GM12878 (cell line): ENCODE measurements at regions not wholly inside any gene's neighbourhood (a gene's known extent, or its start where the extent isn't known, plus 50 kb on each side); places are given as distances from the start of the nearest gene placed in this dataset.

Experiments
- ATAC-seq: fragments of 200-7000 bp; cut with Tn5 transposase; 3 replicates; pipeline ENCODE4 v1.9.1; 2020; ENCODE audit warnings: mild to moderate bottlenecking, moderate library complexity
- BruUV-seq: library from RNA; stranded (reverse); fragments of 400-500 nt; replicated peaks from 2 replicates; lab custom pipeline; 2021; lab: Mats Ljungman, UMichigan
- CTCF ChIA-PET: fragments of 300-600 bp; sonication (Branson Sonifier 250); formaldehyde crosslinking; extraction: SDS; loops from one replicate; lab custom pipeline; 2021; ENCODE audit warnings: inconsistent platforms; lab: Yijun Ruan, JAX
- POLR2A ChIA-PET: fragments of 350-600 bp; formaldehyde crosslinking; extraction: SDS; loops from one replicate; lab custom pipeline; 2021; ENCODE audit warnings: inconsistent platforms; lab: Charles Lee
- RAD21 ChIA-PET: fragments of 300-600 bp; sonication (Branson Sonifier 250); formaldehyde crosslinking; loops from one replicate; lab custom pipeline; 2023; ENCODE audit warnings: antibody characterized with exemption; ENCODE audit not compliant: unreplicated experiment; lab: Charles Lee
- SMC1A ChIA-PET: fragments of 300-600 bp; sonication (Branson Sonifier 250); formaldehyde crosslinking; loops from one replicate; lab custom pipeline; 2023; ENCODE audit not compliant: unreplicated experiment, uncharacterized antibody; lab: Charles Lee
- DNase-seq: peaks from one replicate; pipeline ENCODE4 v3.0.0-alpha.2; 2011; ENCODE audit warnings: low read depth, low spot score
- FAIRE-seq: peaks from 3 replicates; lab custom pipeline; 2011; peaks lifted over from hg19 to GRCh38; lab: Jason Lieb, UNC
- H2AFZ ChIP-seq: 2 replicates; pipeline ENCODE4 v1.6.0; 2011; ENCODE audit warnings: low read depth, low read length, control low read depth; ENCODE audit not compliant: control insufficient read depth
- H3K27ac ChIP-seq: 2 replicates; pipeline ENCODE4 v1.5.1; 2011; ENCODE audit warnings: control low read depth; ENCODE audit not compliant: control insufficient read depth, insufficient read depth
- H3K27me3 ChIP-seq, 2 experiments: replicated peaks in 1 of 2; 2 replicates each; pipeline versions ENCODE4 v1.6.0 to v1.6.1; 2011; ENCODE audit warnings: low read length in 1 of 2; ENCODE audit not compliant: control insufficient read depth in 2 of 2, insufficient read depth in 2 of 2
- H3K36me3 ChIP-seq, 2 experiments: 2 replicates each; pipeline ENCODE4 v1.5.1; 2011; ENCODE audit warnings: low read length in 1 of 2; ENCODE audit not compliant: control insufficient read depth in 2 of 2, insufficient read depth in 2 of 2
- H3K4me1 ChIP-seq: 2 replicates; pipeline ENCODE4 v1.6.1; 2011; ENCODE audit warnings: mild to moderate bottlenecking, low read length, moderate library complexity, mixed read lengths; ENCODE audit not compliant: control insufficient read depth, insufficient read depth
- H3K4me2 ChIP-seq: 2 replicates; pipeline ENCODE4 v1.6.0; 2011; ENCODE audit warnings: control low read depth; ENCODE audit not compliant: control insufficient read depth, insufficient read depth
- H3K4me3 ChIP-seq: fragments of 200-600 bp; sonication (generic); 2 replicates; pipeline ENCODE4 v1.5.1; 2016
- H3K79me2 ChIP-seq: 2 replicates; pipeline ENCODE4 v1.6.0; 2011; ENCODE audit warnings: low read length; ENCODE audit not compliant: control insufficient read depth, insufficient read depth
- H3K9ac ChIP-seq: 2 replicates; pipeline ENCODE4 v1.8.0; 2011; ENCODE audit warnings: low read length, control low read depth, mixed read lengths; ENCODE audit not compliant: control insufficient read depth, insufficient read depth
- H3K9me3 ChIP-seq: replicated peaks from 3 replicates; pipeline ENCODE4 v1.5.1; 2011; ENCODE audit warnings: mild to moderate bottlenecking, low read length; ENCODE audit not compliant: control insufficient read depth, insufficient read depth
- H4K20me1 ChIP-seq: 2 replicates; pipeline ENCODE4 v1.6.0; 2011; ENCODE audit not compliant: control insufficient read depth, insufficient read depth
- BRCA1 ChIP-seq: IDR thresholded peaks from 2 replicates; pipeline ENCODE4 v1.6.1; 2011; ENCODE audit warnings: low read depth, low read length, improper control_type of control experiment
- DPF2 ChIP-seq: fragments of 450-650 bp; IDR thresholded peaks from 2 replicates; pipeline ENCODE4 v1.6.1; 2017; ENCODE audit warnings: mild to moderate bottlenecking
- EP300 ChIP-seq, 2 experiments: fragments of 150-350 bp in 1 of 2; IDR thresholded peaks; 2 replicates each; pipeline ENCODE4 v1.6.1; 2011 to 2012; ENCODE audit warnings: low read depth in 2 of 2, low read length in 2 of 2, borderline replicate concordance in 1 of 2, improper control_type of control experiment in 1 of 2, inconsistent platforms in 1 of 2; ENCODE audit not compliant: control insufficient read depth in 1 of 2
- FOXK2 ChIP-seq: fragments of 450-650 bp; IDR thresholded peaks from 2 replicates; pipeline ENCODE4 v1.6.1; 2017; ENCODE audit warnings: mild to moderate bottlenecking, moderate library complexity
- MEF2B ChIP-seq: fragments of 450-650 bp; IDR thresholded peaks from 2 replicates; pipeline ENCODE4 v1.6.1; 2018; ENCODE audit warnings: mild to moderate bottlenecking, moderate library complexity; ENCODE audit not compliant: partially characterized antibody, poor library complexity, severe bottlenecking
- MXI1 ChIP-seq: fragments of 150-350 bp; IDR thresholded peaks from 2 replicates; pipeline ENCODE4 v1.6.1; 2011; ENCODE audit warnings: low read depth, mild to moderate bottlenecking, inconsistent platforms, low read length, improper control_type of control experiment
- MYC ChIP-seq: IDR thresholded peaks from 2 replicates; pipeline ENCODE4 v1.6.1; 2011; ENCODE audit warnings: mild to moderate bottlenecking, low read length, moderate library complexity, inconsistent platforms; ENCODE audit not compliant: insufficient read depth, insufficient replicate concordance, insufficient read length, severe bottlenecking
- NFXL1 ChIP-seq: fragments of 450-650 bp; IDR thresholded peaks from 2 replicates; pipeline ENCODE4 v1.6.1; 2017; ENCODE audit warnings: antibody characterized with exemption, mild to moderate bottlenecking, borderline replicate concordance
- PAX8 ChIP-seq: fragments of 450-650 bp; IDR thresholded peaks from 2 replicates; pipeline ENCODE4 v1.6.1; 2017; ENCODE audit warnings: mild to moderate bottlenecking, moderate library complexity
- RUNX3 ChIP-seq: IDR thresholded peaks from 2 replicates; pipeline ENCODE4 v1.6.1; 2012; ENCODE audit warnings: low read length, inconsistent platforms
- SIN3A ChIP-seq: IDR thresholded peaks from 2 replicates; pipeline ENCODE4 v1.6.1; 2012; ENCODE audit warnings: low read depth, low read length, improper control_type of control experiment
- SIX5 ChIP-seq: IDR thresholded peaks from 2 replicates; pipeline ENCODE4 v1.6.1; 2011; ENCODE audit warnings: mild to moderate bottlenecking, low read depth, low read length, moderate library complexity; ENCODE audit not compliant: severe bottlenecking
- TARDBP ChIP-seq: IDR thresholded peaks from 2 replicates; pipeline ENCODE4 v1.6.1; 2016; ENCODE audit warnings: borderline replicate concordance
- WRNIP1 ChIP-seq: IDR thresholded peaks from 2 replicates; pipeline ENCODE4 v1.6.1; 2011; ENCODE audit warnings: low read depth, low read length, improper control_type of control experiment, borderline replicate concordance
- WGBS: methylation state at CpG from one replicate; pipeline ENCODE4 v1.1.6; 2016; ENCODE audit warnings: low lambda C conversion rate; ENCODE audit not compliant: insufficient replicate concordance, insufficient coverage; ENCODE audit errors: missing lambda C conversion rate; 5-methylcytosine and 5-hydroxymethylcytosine counted together
- in situ Hi-C: fragments of 300-500 bp; cut with MboI; formaldehyde crosslinking; loops from 9 replicates; pipeline ENCODE4 v1.14.3; 2018; ENCODE audit warnings: mixed read lengths
- intact Hi-C: fragments of 100-400 bp; cut with micrococcal nuclease; formaldehyde crosslinking; loops from one replicate; pipeline ENCODE4 v1.14.2; 2022; ENCODE audit not compliant: unreplicated experiment
- TF ChIP-seq, protein P1 (sequence below): IDR thresholded peaks from 2 replicates; pipeline ENCODE4 v1.6.1; 2012; ENCODE audit warnings: low read depth, low read length, improper control_type of control experiment
- TF ChIP-seq, protein P2 (sequence below): IDR thresholded peaks from 2 replicates; pipeline ENCODE4 v1.6.1; 2012; ENCODE audit warnings: mild to moderate bottlenecking, low read depth, low read length
- TF ChIP-seq, protein P3 (sequence below): fragments of 450-650 bp; formaldehyde crosslinking; IDR thresholded peaks from 2 replicates; pipeline ENCODE4 v1.4.0; 2020; ENCODE audit warnings: mild to moderate bottlenecking, moderate library complexity

DNA sequence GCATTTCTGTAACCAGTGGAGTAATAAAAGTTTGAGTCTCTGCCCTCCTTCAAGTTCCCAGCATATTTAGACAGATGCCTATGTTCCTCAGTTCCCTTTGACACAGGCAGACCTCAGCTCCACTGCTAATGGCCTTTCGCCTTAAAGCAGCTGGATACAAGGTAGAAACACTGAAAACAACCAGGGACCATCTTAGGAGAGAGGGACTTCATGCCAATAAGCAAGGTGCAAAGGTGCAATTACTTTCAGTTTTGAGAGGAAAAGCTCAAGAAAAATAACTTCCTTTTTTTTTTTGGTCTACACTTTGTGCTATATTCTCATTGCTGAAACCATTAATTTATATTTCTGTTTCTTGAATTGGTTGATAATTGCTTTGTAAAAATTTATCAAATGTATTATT is 781.9 kb upstream of the GALNTL6 start:
- Histone ChIP-seq H2AFZ (no peak overlapping the region), H3K4me1 (no peaks in the 10 kb centered on the region), H3K79me2 (no peaks in the 10 kb centered on the region), H3K9ac (no peak overlapping the region), H3K27me3 (no peaks in the 10 kb centered on the region), H4K20me1 (no peaks in the 10 kb centered on the region), H3K27ac (no peak overlapping the region), H3K36me3 (no peaks in the 10 kb centered on the region), H3K9me3 (no peaks in the 10 kb centered on the region), H3K4me2 (no peak overlapping the region), H3K4me3 (no peak overlapping the region)
- POLR2A ChIA-PET: no interaction called here
- SMC1A ChIA-PET: no interaction called here
- 0% methylated on average over 1 of the region's 1 CpG for WGBS
- ATAC-seq (no peak; the same call in 2 of the 3 replicates), FAIRE-seq (no peak), DNase-seq (no peak)
- intact Hi-C loops (no loop called here), in situ Hi-C loops (no loop called here)
- CTCF ChIA-PET: interaction anchor here (1.8 kb wide), 1 partner anchor 41 kb away, joined by 7 read pairs; no protein-coding TSS in a partner anchor
- no TSS peak for BruUV-seq
- RAD21 ChIA-PET: no interaction called here
- TF ChIP-seq PAX8 (no peak), MXI1 (no peak), EP300 (IDR thresholded peaks at IDR 0.05; ENCODE audit: borderline replicate concordance in 1 of 2, control insufficient read depth in 1 of 2, low read depth in 2 of 2, low read length in 2 of 2) (no peak), SIN3A (no peak), TARDBP (no peak), DPF2 (no peak), RUNX3 (no peak), MYC (no peak), MEF2B (no peak), NFXL1 (no peak), WRNIP1 (no peak), BRCA1 (no peak), FOXK2 (no peak), SIX5 (no peak)
- TF ChIP-seq, protein P1, sequence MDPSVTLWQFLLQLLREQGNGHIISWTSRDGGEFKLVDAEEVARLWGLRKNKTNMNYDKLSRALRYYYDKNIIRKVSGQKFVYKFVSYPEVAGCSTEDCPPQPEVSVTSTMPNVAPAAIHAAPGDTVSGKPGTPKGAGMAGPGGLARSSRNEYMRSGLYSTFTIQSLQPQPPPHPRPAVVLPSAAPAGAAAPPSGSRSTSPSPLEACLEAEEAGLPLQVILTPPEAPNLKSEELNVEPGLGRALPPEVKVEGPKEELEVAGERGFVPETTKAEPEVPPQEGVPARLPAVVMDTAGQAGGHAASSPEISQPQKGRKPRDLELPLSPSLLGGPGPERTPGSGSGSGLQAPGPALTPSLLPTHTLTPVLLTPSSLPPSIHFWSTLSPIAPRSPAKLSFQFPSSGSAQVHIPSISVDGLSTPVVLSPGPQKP: no peak
- TF ChIP-seq, protein P2, sequence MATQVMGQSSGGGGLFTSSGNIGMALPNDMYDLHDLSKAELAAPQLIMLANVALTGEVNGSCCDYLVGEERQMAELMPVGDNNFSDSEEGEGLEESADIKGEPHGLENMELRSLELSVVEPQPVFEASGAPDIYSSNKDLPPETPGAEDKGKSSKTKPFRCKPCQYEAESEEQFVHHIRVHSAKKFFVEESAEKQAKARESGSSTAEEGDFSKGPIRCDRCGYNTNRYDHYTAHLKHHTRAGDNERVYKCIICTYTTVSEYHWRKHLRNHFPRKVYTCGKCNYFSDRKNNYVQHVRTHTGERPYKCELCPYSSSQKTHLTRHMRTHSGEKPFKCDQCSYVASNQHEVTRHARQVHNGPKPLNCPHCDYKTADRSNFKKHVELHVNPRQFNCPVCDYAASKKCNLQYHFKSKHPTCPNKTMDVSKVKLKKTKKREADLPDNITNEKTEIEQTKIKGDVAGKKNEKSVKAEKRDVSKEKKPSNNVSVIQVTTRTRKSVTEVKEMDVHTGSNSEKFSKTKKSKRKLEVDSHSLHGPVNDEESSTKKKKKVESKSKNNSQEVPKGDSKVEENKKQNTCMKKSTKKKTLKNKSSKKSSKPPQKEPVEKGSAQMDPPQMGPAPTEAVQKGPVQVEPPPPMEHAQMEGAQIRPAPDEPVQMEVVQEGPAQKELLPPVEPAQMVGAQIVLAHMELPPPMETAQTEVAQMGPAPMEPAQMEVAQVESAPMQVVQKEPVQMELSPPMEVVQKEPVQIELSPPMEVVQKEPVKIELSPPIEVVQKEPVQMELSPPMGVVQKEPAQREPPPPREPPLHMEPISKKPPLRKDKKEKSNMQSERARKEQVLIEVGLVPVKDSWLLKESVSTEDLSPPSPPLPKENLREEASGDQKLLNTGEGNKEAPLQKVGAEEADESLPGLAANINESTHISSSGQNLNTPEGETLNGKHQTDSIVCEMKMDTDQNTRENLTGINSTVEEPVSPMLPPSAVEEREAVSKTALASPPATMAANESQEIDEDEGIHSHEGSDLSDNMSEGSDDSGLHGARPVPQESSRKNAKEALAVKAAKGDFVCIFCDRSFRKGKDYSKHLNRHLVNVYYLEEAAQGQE: no peak
- TF ChIP-seq, protein P3, sequence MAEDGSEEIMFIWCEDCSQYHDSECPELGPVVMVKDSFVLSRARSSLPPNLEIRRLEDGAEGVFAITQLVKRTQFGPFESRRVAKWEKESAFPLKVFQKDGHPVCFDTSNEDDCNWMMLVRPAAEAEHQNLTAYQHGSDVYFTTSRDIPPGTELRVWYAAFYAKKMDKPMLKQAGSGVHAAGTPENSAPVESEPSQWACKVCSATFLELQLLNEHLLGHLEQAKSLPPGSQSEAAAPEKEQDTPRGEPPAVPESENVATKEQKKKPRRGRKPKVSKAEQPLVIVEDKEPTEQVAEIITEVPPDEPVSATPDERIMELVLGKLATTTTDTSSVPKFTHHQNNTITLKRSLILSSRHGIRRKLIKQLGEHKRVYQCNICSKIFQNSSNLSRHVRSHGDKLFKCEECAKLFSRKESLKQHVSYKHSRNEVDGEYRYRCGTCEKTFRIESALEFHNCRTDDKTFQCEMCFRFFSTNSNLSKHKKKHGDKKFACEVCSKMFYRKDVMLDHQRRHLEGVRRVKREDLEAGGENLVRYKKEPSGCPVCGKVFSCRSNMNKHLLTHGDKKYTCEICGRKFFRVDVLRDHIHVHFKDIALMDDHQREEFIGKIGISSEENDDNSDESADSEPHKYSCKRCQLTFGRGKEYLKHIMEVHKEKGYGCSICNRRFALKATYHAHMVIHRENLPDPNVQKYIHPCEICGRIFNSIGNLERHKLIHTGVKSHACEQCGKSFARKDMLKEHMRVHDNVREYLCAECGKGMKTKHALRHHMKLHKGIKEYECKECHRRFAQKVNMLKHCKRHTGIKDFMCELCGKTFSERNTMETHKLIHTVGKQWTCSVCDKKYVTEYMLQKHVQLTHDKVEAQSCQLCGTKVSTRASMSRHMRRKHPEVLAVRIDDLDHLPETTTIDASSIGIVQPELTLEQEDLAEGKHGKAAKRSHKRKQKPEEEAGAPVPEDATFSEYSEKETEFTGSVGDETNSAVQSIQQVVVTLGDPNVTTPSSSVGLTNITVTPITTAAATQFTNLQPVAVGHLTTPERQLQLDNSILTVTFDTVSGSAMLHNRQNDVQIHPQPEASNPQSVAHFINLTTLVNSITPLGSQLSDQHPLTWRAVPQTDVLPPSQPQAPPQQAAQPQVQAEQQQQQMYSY (CRISPR knock-in tag): no peak
